ENCODE measurements at regions not wholly inside any gene's neighbourhood (a gene's known extent, or its start where the extent isn't known, plus 50 kb on each side); places are given as distances from the start of the nearest gene placed in this dataset.

GRCh38 chr17:13909901-13910519 is 159.3 kb upstream of the COX10 start:
- TF ChIP-seq CTCF (IDR thresholded peaks at IDR 0.05) (no peak), POLR2A (IDR thresholded peaks at IDR 0.05) (no peak)
- H3K27me3 ChIP-seq, result no peaks in the 10 kb centered on the region
- no peak overlapping the region for H3K27ac ChIP-seq
- H3K4me3 ChIP-seq (replicated peaks in 1 of 3), result no peak overlapping the region
- no peaks in the 10 kb centered on the region for H3K36me3 ChIP-seq
- intact Hi-C loops (cut with DNase I), result no loop called here
- DNase-seq, result no peak
- 89 to 96% methylated on average over 6 to 10 of the region's 11 CpGs for WGBS, 2 donors
- H3K4me1 ChIP-seq, result no peaks in the 10 kb centered on the region
- H3K9me3 ChIP-seq, result no peaks in the 10 kb centered on the region

- no peak overlapping the region for H3K27ac ChIP-seq
- intact Hi-C loops (cut with DNase I), result no loop called here
- DNase-seq, result no peak
- TF ChIP-seq CTCF (IDR thresholded peaks at IDR 0.05) (no peak), POLR2A (IDR thresholded peaks at IDR 0.05) (no peak)
- no peak overlapping the region for H3K4me3 ChIP-seq (replicated peaks in 1 of 3)
- H3K27me3 ChIP-seq, result no peaks in the 10 kb centered on the region
- H3K4me1 ChIP-seq, result no peaks in the 10 kb centered on the region
- H3K36me3 ChIP-seq, result no peaks in the 10 kb centered on the region
- no peaks in the 10 kb centered on the region for H3K9me3 ChIP-seq
These were observed 151.7 kb upstream of the COX10 start for GRCh38 chr17:13917634-13918033.

GRCh38 chr17:13918247-13918646 is 151.1 kb upstream of the COX10 start:
- H3K4me1 ChIP-seq, result no peaks in the 10 kb centered on the region
- WGBS, 2 donors, result 77 to 80% methylated on average over 4 of the region's 4 CpGs
- TF ChIP-seq POLR2A (IDR thresholded peaks at IDR 0.05) (no peak), CTCF (IDR thresholded peaks at IDR 0.05) (no peak)
- no peaks in the 10 kb centered on the region for H3K36me3 ChIP-seq
- H3K27me3 ChIP-seq, result no peaks in the 10 kb centered on the region
- H3K9me3 ChIP-seq, result no peaks in the 10 kb centered on the region
- no peak overlapping the region for H3K4me3 ChIP-seq (replicated peaks in 1 of 3)
- intact Hi-C loops (cut with DNase I), result no loop called here
- H3K27ac ChIP-seq, result no peak overlapping the region
- DNase-seq, result no peak

GRCh38 chr17:13919818-13920217 is 149.5 kb upstream of the COX10 start:
- no peaks in the 10 kb centered on the region for H3K9me3 ChIP-seq
- H3K36me3 ChIP-seq, result no peaks in the 10 kb centered on the region
- no peak for DNase-seq
- no peaks in the 10 kb centered on the region for H3K4me1 ChIP-seq
- intact Hi-C loops (cut with DNase I), result no loop called here
- H3K4me3 ChIP-seq (replicated peaks in 1 of 3), result no peak overlapping the region
- H3K27me3 ChIP-seq, result no peaks in the 10 kb centered on the region
- H3K27ac ChIP-seq, result no peak overlapping the region
- 78 to 85% methylated on average over 6 of the region's 6 CpGs for WGBS, 2 donors
- TF ChIP-seq POLR2A (IDR thresholded peaks at IDR 0.05) (no peak), CTCF (IDR thresholded peaks at IDR 0.05) (no peak)

GRCh38 chr17:13920413-13920812 is 148.9 kb upstream of the COX10 start:
- TF ChIP-seq CTCF (IDR thresholded peaks at IDR 0.05) (no peak), POLR2A (IDR thresholded peaks at IDR 0.05) (no peak)
- Histone ChIP-seq H3K36me3 (no peaks in the 10 kb centered on the region), H3K9me3 (no peaks in the 10 kb centered on the region), H3K4me3 (replicated peaks in 1 of 3) (no peak overlapping the region), H3K27me3 (no peaks in the 10 kb centered on the region), H3K4me1 (no peaks in the 10 kb centered on the region), H3K27ac (no peak overlapping the region)
- no peak for DNase-seq
- intact Hi-C loops (cut with DNase I), result no loop called here
- 60 to 66% methylated on average over 3 of the region's 3 CpGs for WGBS, 2 donors

Data from thyroid gland (tissue), 4 donors.